ENCODE measurements at regions not wholly inside any gene's neighbourhood (a gene's known extent, or its start where the extent isn't known, plus 50 kb on each side); places are given as distances from the start of the nearest gene placed in this dataset.

GRCh38 chr19:46953955-46954501 is 65.6 kb upstream of the NPAS1 start:
- ATAC-seq (no peak), DNase-seq (ENCODE audit: low spot score) (no peak)
- no peaks in the 10 kb centered on the region for H3K9me3 Mint-ChIP-seq
- ChIA-PET CTCF (interaction anchor here (1.0 to 1.3 kb wide), 2 partner anchors 27 to 37 kb away, joined by 3 to 5 read pairs; no protein-coding TSS in a partner anchor), POLR2A (interaction anchor here (0.6 to 0.8 kb wide), 2 partner anchors 10 to 41 kb away, joined by 3 read pairs; no protein-coding TSS in a partner anchor)
- TF ChIP-seq CBFB (CRISPR knock-in tag; IDR thresholded peaks at IDR 0.05; ENCODE audit: low read depth), result no peak
- H3K4me1 Mint-ChIP-seq, result peaks cover 13% of the 10 kb centered on the region
- peaks cover 12% of the 10 kb centered on the region for H3K36me3 Mint-ChIP-seq
- peak overlapping the region; percentile 74; the same call in 1 of the 2 replicates for H3K27ac Mint-ChIP-seq
- H3K27me3 Mint-ChIP-seq (ENCODE audit: low read depth), result no peaks in the 10 kb centered on the region
- H3K4me3 Mint-ChIP-seq, result no peak overlapping the region

DNA sequence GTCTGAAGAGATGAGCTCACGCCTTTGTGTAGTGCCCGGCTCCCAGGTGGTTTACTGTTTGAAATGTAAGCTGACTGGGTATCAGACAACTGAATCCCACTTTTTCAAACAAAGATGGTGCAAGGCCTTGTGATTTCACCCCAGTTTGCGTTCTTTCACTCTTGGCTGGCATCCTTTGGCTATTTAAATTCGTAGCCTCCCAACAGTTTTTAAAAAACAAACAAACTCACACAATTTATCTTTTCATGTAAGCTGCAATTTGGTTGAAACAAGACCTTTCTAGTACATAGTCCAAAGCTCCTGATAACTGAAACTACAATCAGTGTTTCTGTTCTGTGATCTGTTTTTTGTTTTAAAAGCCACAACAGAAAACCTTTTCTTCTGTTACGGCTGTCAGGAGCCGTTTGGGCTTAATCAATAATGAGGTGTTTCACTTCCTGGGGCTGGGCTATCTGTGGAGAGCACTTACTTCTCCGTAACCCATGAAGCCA is 65.1 kb upstream of the NPAS1 start:
- Mint-ChIP-seq H3K4me1 (peaks cover 13% of the 10 kb centered on the region), H3K9me3 (no peaks in the 10 kb centered on the region), H3K27ac (peak overlapping the region; percentile 87; the same call in 1 of the 2 replicates), H3K27me3 (ENCODE audit: low read depth) (no peaks in the 10 kb centered on the region), H3K36me3 (peaks cover 8% of the 10 kb centered on the region), H3K4me3 (no peak overlapping the region)
- ATAC-seq, result no peak
- ChIA-PET POLR2A (interaction anchor here (0.6 kb wide), 1 partner anchor 42 kb away, joined by 3 read pairs; no protein-coding TSS in a partner anchor), CTCF (interaction anchor here (1.0 to 1.3 kb wide), 3 partner anchors 27 to 61 kb away, joined by 3 to 5 read pairs (median 3); no protein-coding TSS in a partner anchor)
- TF ChIP-seq ZNF263 (CRISPR knock-in tag; IDR thresholded peaks at IDR 0.05; ENCODE audit: low read depth) (no peak), GABPB1 (CRISPR knock-in tag; IDR thresholded peaks at IDR 0.05) (peak; percentile 56)
- no peak for DNase-seq (ENCODE audit: low spot score)

DNA sequence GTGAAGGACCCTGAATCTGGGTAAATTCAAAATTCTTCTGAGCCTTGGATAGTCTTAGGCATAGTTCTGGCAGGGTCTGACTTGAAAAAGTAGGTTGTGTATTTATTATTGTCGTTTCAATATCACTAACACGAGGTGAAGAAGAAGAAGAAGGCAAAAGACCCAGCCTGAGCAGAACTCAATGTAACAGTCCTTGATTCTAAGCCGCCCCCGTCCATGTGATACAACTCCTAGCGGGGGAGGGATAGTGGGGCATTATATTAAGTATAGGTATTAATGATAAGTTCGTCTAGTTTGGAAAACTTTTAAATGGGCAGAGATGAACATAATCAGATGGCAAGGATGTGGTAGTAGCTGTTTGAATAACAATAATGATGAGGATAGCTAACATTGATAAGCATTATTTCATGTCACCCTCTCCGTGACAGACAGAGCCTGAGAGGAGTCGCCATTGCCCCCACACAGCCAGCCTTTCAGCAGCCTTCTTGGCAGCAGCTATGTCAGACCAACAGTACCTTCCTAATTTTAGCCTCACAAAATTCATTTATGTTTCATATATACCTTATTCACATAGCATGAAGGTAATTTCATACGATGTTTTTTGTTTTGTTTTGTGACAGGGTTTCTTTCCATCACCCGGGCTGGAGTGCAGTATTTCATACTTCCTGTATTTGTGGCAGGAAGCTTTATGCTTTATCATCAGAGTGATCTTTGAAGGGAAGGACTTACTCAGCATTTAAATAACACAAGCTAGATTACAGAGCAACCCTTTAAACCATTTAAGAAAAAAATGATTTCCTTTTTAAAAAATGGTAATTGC is 64.4 kb upstream of the NPAS1 start:
- no peak for DNase-seq (ENCODE audit: low spot score)
- H3K36me3 Mint-ChIP-seq, result peaks cover 5% of the 10 kb centered on the region
- H3K27ac Mint-ChIP-seq, result peak overlapping the region; percentile 87; the same call in 1 of the 2 replicates
- no peak for ATAC-seq
- H3K27me3 Mint-ChIP-seq (ENCODE audit: low read depth), result no peaks in the 10 kb centered on the region
- ChIA-PET POLR2A (no interaction called here), CTCF (interaction anchor here (1.0 to 1.3 kb wide), 2 partner anchors 28 to 62 kb away, joined by 3 read pairs; no protein-coding TSS in a partner anchor)
- H3K4me3 Mint-ChIP-seq, result no peak overlapping the region
- H3K9me3 Mint-ChIP-seq, result no peaks in the 10 kb centered on the region
- peaks cover 16% of the 10 kb centered on the region for H3K4me1 Mint-ChIP-seq
- TF ChIP-seq, protein P1, sequence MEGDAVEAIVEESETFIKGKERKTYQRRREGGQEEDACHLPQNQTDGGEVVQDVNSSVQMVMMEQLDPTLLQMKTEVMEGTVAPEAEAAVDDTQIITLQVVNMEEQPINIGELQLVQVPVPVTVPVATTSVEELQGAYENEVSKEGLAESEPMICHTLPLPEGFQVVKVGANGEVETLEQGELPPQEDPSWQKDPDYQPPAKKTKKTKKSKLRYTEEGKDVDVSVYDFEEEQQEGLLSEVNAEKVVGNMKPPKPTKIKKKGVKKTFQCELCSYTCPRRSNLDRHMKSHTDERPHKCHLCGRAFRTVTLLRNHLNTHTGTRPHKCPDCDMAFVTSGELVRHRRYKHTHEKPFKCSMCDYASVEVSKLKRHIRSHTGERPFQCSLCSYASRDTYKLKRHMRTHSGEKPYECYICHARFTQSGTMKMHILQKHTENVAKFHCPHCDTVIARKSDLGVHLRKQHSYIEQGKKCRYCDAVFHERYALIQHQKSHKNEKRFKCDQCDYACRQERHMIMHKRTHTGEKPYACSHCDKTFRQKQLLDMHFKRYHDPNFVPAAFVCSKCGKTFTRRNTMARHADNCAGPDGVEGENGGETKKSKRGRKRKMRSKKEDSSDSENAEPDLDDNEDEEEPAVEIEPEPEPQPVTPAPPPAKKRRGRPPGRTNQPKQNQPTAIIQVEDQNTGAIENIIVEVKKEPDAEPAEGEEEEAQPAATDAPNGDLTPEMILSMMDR (IDR thresholded peaks at IDR 0.05), result no peak
- TF ChIP-seq IRF2 (CRISPR knock-in tag; IDR thresholded peaks at IDR 0.05; ENCODE audit: borderline replicate concordance, low read depth) (no peak), ELF4 (CRISPR knock-in tag; IDR thresholded peaks at IDR 0.05; ENCODE audit: low read depth) (no peak), USF1 (CRISPR knock-in tag; IDR thresholded peaks at IDR 0.05) (no peak), AR (CRISPR knock-in tag; IDR thresholded peaks at IDR 0.05) (no peak), USF2 (CRISPR knock-in tag; IDR thresholded peaks at IDR 0.05) (no peak), ESRRA (CRISPR knock-in tag; IDR thresholded peaks at IDR 0.05; ENCODE audit: borderline replicate concordance) (no peak), JAZF1 (CRISPR knock-in tag; IDR thresholded peaks at IDR 0.05) (no peak), ZNF232 (CRISPR knock-in tag; IDR thresholded peaks at IDR 0.05) (no peak), CREM (CRISPR knock-in tag; IDR thresholded peaks at IDR 0.05) (no peak), E2F5 (CRISPR knock-in tag; IDR thresholded peaks at IDR 0.05) (no peak), MLX (CRISPR knock-in tag; IDR thresholded peaks at IDR 0.05) (no peak), ZNF416 (CRISPR knock-in tag; IDR thresholded peaks at IDR 0.05) (no peak)
- TF ChIP-seq, protein P2, sequence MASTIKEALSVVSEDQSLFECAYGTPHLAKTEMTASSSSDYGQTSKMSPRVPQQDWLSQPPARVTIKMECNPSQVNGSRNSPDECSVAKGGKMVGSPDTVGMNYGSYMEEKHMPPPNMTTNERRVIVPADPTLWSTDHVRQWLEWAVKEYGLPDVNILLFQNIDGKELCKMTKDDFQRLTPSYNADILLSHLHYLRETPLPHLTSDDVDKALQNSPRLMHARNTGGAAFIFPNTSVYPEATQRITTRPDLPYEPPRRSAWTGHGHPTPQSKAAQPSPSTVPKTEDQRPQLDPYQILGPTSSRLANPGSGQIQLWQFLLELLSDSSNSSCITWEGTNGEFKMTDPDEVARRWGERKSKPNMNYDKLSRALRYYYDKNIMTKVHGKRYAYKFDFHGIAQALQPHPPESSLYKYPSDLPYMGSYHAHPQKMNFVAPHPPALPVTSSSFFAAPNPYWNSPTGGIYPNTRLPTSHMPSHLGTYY (CRISPR knock-in tag; IDR thresholded peaks at IDR 0.05), result no peak
- TF ChIP-seq, protein P3, sequence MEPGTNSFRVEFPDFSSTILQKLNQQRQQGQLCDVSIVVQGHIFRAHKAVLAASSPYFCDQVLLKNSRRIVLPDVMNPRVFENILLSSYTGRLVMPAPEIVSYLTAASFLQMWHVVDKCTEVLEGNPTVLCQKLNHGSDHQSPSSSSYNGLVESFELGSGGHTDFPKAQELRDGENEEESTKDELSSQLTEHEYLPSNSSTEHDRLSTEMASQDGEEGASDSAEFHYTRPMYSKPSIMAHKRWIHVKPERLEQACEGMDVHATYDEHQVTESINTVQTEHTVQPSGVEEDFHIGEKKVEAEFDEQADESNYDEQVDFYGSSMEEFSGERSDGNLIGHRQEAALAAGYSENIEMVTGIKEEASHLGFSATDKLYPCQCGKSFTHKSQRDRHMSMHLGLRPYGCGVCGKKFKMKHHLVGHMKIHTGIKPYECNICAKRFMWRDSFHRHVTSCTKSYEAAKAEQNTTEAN (CRISPR knock-in tag; IDR thresholded peaks at IDR 0.05), result no peak
